GM10266 (cell line): ENCODE measurements at regions not wholly inside any gene's neighbourhood (a gene's known extent, or its start where the extent isn't known, plus 50 kb on each side); places are given as distances from the start of the nearest gene placed in this dataset.

Experiments
- DNase-seq: peaks from one replicate; pipeline ENCODE4 v3.0.0; 2012; ENCODE audit errors: extremely low spot score
- CTCF ChIP-seq: IDR thresholded peaks from 2 replicates; pipeline ENCODE4 v1.5.1; 2012; ENCODE audit warnings: mild to moderate bottlenecking, low read depth; ENCODE audit not compliant: control insufficient read depth, insufficient read depth; ENCODE audit errors: missing control alignments

- no peak for DNase-seq
- no peak for TF ChIP-seq CTCF
These were observed 216.5 kb downstream of the URB2 start for GRCh38 chr1:229842302-229843255.

- DNase-seq = no peak
- TF ChIP-seq CTCF = peak; percentile 40
These were observed 217.7 kb downstream of the URB2 start for GRCh38 chr1:229843627-229844238.

- TF ChIP-seq CTCF = no peak
- DNase-seq = no peak
These were observed 218.6 kb downstream of the URB2 start for GRCh38 chr1:229844675-229845074.

GRCh38 chr1:229845410-229846138 is 219.5 kb downstream of the URB2 start:
- no peak for TF ChIP-seq CTCF
- no peak for DNase-seq

GRCh38 chr1:229846351-229846750 is 220.3 kb downstream of the URB2 start:
- TF ChIP-seq CTCF = no peak
- no peak for DNase-seq

GRCh38 chr1:229848752-229849677 is 218.0 kb upstream of the GALNT2 start:
- no peak for DNase-seq
- peak; percentile 47 for TF ChIP-seq CTCF
